AG09319 (cell line): ENCODE measurements at regions not wholly inside any gene's neighbourhood (a gene's known extent, or its start where the extent isn't known, plus 50 kb on each side); places are given as distances from the start of the nearest gene placed in this dataset.

Source experiments
- DNase-seq: peaks from one replicate; pipeline ENCODE4 v3.0.0-alpha.2; 2010; ENCODE audit warnings: low read depth; ENCODE audit errors: extremely low read depth
- TF ChIP-seq, protein P1 (sequence below): IDR thresholded peaks from 2 replicates; pipeline ENCODE4 v1.5.1; 2011; ENCODE audit warnings: low read depth, mild to moderate bottlenecking, inconsistent platforms, low read length, moderate library complexity

DNA sequence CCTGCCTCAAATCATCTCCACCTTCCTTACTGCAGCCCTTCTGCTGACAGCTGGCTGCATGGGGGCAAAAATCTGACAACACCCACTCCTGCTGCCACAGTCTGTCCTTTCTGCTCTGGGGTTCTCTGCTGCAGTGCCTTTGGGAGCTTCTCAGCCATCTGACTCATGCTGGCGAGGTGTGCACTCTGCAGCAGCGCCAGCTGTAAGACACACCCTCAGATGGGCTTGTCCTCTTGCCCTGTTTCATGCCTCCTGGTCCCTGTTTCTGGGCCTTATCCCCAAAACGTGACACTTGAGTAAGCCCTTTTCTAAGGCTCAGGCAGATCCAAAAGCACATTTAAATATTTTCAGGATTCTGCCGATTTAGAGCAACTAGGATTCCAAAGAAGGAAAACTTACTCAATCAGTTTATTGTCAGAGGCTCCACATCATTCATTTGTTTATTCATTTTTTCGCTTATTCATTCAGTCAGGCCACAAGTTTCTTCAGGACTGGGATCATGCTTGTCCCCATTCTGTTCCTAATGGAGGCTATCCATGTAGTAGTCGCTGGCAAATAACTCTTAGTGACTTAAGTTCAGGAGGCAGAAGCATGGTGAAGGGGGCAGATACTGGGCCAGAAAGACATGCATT, 60.2 kb downstream of the SMIM38 start:
- TF ChIP-seq, protein P1, sequence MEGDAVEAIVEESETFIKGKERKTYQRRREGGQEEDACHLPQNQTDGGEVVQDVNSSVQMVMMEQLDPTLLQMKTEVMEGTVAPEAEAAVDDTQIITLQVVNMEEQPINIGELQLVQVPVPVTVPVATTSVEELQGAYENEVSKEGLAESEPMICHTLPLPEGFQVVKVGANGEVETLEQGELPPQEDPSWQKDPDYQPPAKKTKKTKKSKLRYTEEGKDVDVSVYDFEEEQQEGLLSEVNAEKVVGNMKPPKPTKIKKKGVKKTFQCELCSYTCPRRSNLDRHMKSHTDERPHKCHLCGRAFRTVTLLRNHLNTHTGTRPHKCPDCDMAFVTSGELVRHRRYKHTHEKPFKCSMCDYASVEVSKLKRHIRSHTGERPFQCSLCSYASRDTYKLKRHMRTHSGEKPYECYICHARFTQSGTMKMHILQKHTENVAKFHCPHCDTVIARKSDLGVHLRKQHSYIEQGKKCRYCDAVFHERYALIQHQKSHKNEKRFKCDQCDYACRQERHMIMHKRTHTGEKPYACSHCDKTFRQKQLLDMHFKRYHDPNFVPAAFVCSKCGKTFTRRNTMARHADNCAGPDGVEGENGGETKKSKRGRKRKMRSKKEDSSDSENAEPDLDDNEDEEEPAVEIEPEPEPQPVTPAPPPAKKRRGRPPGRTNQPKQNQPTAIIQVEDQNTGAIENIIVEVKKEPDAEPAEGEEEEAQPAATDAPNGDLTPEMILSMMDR = no peak
- no peak for DNase-seq

- TF ChIP-seq, protein P1 = no peak
- DNase-seq = no peak
Observed at GRCh38 chr11:69216647-69217051, 60.9 kb downstream of the SMIM38 start.

DNA sequence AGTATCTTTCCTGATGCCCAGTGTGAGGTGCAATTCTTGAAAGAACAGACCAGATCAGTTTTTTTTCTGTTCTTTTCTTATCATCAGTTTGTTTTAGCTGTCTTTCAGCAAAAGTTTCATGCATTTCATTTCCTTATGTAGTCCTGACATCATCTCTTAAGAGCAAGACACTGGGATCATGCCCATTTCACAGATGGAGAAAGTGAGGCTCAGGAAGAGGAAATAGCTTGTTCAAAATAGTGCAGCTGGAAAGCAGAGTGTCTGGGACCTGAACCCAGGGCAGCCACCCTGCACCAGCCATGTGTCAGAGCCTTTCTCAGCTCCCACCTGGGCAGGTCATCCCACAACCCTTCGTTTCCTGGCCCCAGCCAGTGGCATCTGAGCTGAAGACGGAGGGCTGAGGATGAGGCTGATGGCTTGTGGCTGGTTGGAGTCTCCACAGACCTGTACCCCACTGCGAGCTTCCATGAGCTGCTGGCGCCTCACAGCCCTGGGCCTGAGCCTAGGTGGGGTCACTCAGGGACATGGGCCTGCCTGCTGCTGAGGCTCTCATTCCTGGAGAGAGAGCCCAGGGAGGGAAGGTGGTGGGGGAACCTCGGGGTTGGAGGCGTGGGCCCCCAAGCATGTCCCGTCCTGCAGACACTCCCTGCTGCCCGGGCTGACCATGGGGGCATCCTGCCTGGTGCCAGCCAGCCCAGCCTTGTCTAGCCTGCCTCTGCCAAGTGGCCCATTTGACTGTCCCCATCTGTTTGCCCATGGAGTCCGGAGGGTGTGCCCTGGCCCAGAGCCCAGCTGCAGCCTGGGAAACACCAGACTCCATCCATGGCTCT, 61.8 kb downstream of the SMIM38 start:
- DNase-seq = no peak
- TF ChIP-seq, protein P1 = no peak

DNA sequence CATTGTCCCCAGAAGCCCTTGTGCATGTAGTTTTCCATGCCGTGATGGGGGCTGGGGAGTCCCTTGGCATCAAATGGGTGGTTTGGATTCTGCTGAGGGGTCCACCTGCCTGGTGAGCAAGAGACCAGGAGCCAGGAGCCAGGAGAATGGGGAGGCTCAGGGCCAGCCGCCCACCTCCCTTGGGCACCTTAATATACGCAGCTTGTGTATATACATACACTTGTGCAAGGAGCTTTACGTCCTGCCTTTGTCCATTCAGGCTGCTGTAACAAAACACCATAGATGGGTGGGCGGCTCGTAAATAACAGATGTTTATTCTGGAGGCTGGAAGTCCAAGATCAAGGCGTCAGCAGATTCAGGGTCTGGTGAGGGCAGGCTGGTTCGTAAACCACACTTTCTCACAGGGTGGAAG, 62.5 kb downstream of the SMIM38 start:
- no peak for DNase-seq
- TF ChIP-seq, protein P1 = no peak

DNA sequence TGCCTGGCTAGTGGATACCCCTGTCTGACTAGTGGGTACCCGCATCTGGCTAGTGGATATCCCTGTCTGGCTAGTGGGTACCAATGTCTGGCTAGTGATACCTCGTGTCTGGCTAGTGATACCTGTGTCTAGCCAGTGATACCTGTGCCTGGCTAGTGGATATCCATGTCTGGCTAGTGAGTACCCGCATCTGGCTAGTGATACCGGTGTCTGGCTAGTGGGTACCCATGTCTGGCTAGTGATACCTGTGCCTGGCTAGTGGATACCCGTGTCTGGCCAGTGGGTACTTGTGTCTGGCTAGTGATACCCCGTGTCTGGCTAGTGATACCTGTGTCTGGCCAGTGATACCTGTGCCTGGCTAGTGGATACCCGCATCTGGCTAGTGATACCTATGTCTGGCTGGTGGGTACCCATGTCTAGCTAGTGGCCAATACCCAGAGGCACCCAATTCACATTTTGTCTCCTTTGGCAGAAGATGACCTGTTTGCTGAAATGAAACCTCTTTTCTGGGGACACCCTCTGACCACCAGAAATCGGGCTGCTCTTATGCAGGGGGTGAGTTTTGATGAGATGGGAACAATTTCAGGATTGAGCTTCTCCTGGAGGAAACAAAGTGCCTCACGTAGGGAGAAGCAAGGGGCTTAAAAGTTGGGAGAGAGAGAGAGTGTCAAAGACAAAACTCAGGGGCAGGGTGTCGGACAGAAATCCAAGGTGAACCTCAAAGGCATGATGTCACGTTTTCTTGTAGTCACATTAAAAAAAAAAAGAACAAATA, 63.4 kb downstream of the SMIM38 start:
- TF ChIP-seq, protein P1 = no peak
- no peak for DNase-seq

DNA sequence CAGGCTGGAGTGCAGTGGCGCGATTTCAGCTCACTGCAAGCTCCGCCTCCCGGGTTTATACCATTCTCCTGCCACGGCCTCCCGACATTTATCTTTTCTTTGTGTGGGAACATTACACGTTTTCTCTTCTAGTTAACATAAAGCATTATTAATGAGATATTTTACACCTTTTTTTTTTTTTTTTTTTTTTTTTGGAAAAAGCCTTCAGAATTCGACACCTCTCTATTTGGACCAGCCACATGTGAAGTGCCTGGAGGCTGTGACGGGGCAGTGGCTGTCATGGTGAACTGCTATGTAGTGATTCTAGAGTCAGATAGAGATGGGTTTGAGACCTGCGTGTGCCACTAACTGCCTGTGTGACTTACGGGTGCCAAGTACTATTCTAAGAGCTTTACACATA, 64.3 kb downstream of the SMIM38 start:
- DNase-seq = no peak

More for the DNA sequence above, 64.3 kb downstream of the SMIM38 start:
- TF ChIP-seq, protein P1 = no peak
